GM19351 (cell line): ENCODE measurements at regions not wholly inside any gene's neighbourhood (a gene's known extent, or its start where the extent isn't known, plus 50 kb on each side); places are given as distances from the start of the nearest gene placed in this dataset.
"Not testable (repeated sequence)": the region's sequence is repeated elsewhere in the genome, so short reads cannot be mapped to it uniquely, and the experiment has no call there.

Source experiments
- ATAC-seq: cut with Tn5 transposase; IDR thresholded peaks from one replicate; pipeline ENCODE4 v1.9.1; 2021; ENCODE audit warnings: mild to moderate bottlenecking, moderate library complexity; ENCODE audit not compliant: unreplicated experiment

DNA sequence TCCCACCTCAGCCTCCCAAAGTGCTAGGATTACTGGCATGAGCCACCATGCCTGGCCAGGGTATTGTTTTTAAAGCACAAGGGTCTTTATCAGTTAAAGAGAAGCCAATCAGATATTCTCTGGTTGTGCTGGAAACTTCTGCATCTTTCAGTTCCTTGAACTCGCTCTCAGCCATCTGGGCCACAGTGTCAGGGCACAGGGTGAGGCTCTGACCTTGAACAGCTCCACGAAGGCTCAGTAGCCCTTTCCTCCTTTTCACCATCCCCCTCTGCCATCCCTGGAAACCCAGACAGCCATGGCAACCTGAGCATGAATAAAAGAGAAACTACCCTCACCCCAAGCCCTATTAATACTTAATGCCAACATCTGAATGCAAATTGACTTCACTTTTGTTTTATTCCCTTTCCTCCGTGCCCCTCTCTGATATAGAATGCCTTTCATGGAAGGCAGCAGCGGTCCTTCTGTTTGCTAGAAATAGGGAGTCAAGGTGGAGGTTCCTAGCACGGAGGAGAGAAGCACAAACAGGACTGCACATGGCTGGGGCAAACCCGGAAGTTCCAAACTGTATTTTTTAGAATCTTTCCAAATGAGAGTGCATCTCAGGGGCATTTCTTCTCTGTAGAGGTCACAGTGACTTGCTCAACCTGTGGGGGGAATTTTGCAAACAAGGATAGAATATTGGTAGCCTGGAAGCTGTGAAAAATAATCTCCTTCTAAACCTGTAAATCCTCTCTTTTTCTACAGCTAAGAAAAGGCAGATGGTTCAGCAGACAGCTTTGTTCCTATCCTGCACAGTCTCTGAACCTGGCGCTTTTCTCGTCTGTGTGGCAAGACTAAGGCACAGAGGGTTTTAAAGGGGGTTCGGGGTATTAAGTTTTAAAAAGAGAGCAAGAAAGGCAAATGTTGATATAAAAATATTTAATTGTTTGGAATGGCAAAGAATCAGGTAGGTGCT is 176.4 kb upstream of the RREB1 start:
- peak; percentile 54 for ATAC-seq

DNA sequence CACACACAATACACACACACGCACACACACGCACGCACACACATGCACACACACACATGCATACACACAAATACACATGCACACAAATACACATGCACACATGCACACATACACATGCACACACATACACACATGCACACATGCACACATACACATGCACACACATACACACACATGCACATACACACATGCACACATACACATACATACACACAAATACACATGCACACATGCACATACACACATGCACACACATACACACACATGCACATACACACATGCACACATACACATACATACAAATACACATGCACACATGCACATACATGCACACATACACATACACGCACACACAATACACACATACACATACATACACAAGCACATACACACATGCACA is 175.4 kb upstream of the RREB1 start:
- ATAC-seq, result no peak

DNA sequence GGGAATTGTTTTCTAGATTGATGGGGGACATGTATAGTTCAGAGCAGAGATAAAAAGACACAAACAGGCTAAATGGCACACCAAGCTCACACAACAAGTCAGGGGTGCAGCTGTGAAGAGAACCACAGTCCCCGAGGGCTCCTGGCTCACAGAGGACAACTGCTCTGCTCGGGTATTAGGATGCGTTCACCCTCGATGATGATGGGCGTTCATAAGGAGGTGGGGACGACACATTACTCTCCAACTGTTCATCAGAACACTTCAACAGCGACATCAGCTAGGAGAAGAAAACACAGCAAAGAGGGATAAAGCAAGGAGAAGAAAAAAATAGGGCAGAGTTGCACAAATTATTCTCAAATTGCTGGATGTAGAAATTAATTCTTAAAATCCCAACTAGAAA is 174.8 kb upstream of the RREB1 start:
- ATAC-seq, result no peak

DNA sequence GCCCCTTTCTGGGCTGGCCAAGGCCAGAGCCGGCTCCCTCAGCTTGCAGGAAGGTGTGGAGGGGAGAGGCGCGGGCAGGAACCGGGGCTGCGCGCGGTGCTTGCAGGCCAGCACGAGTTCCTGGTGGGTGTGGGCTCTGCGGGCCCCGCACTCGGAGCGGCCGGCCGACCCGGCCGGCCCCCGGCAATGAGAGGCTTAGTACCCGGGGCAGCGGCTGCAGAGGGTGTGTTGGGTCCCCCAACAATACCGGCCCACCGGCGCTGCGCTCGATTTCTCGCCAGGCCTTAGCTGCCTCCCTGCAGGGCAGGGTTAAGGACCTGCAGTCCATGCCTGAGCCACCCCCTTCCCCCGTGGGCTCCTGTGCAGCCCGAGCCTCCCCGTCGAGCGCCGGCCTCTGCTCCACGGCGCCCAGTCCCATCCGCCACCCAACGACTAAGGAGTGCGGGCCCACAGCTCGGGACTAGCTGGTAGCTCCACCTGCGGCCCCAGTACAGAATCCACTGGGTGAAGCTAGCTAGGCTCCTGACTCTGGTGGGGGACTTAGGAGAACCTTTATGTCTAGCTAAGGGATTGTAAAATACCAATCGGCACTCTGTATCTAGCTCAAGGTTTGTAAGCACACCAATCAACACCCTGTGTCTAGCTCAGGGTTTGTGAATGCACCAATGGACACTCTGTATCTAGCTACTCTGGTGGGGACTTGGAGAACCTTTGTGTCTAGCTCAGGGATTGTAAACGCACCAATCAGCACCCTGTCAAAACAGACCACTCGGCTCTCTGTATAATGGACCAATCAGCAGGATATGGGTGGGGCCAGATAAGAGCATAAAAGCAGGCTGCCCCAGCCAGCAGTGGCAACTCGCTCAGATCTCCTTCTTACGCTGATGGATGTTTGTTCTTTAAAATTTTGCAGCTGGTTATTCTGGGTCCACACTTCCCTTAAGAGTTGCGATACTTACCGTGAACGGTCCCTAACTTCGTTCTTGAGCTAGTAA is 167.4 kb upstream of the RREB1 start:
- no peak for ATAC-seq

DNA sequence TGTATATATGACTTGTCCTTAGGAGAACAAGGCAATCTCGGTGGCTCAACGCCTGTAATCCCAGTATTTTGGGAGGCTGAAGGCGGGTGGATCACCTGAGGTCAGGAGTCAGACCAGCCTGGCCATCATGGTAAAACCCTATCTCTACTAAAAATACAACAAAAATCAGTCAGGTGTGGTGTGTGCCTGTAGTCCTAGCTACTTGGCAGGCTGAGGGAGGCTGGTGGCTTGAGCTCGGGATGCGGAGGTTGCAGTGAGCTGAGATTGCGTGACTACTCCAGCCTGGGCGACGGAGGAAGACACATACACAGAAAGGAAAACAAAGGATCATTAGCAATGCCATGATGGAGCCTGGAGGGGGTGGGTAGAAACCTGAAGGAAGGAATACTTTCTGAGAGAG is 166.6 kb upstream of the RREB1 start:
- ATAC-seq, result no peak

DNA sequence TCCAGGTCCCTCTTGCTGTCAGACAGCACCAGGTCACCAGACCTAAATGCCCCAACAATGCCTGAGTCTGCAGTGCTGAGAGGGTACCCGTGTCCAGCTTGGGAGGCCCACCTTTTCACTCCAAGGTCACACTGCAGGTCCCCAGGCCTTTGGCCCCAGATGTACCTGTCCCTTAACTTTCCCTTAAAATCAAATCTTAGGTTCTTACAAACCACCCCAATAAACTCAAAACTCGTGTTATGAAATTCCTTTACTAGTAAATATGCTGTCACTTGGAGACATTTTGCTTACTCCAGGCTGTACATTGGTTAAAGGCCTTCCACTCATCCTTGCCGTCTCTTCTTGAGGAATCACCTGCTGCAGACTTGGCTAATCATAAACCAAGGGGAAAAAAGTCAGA is 165.7 kb upstream of the RREB1 start:
- ATAC-seq, result no peak

DNA sequence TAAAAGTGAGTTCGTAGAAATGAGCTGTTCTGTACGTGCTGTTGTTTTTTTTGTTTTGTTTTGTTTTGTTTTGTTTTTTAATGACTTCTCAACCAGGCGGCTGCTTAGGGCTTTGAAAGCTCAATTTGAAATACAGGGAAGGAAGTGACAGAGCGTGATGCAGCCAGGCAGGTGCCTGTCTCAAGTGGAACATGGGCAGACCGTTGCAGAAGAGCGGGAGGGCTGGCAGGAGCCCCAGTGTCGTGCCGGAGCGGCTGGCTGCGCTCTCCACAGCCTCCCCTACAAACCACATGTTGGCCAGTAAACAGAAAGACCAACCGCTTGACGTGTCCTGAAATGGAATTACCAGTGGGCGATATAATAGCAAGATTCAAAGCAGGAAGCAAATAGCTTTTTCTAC is 164.9 kb upstream of the RREB1 start:
- no peak for ATAC-seq

DNA sequence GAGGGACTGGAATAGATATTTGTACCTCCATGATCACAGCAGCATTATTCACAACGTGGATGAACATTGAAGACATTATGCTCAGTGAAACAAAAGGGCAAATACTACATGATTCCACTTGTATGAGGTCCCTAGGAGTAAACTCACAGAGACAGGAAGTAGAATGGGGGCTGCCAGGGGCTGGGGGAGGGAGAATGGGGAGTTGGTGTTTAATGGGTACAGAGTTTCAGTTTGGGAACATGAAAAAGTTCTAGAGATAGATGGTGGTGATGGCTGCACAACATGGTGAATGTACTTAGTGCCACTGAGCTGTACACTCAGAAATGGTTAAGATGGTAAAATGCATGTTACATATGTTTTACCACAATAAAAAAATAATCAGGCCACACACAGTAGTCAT is 164.3 kb upstream of the RREB1 start:
- ATAC-seq, result no peak

DNA sequence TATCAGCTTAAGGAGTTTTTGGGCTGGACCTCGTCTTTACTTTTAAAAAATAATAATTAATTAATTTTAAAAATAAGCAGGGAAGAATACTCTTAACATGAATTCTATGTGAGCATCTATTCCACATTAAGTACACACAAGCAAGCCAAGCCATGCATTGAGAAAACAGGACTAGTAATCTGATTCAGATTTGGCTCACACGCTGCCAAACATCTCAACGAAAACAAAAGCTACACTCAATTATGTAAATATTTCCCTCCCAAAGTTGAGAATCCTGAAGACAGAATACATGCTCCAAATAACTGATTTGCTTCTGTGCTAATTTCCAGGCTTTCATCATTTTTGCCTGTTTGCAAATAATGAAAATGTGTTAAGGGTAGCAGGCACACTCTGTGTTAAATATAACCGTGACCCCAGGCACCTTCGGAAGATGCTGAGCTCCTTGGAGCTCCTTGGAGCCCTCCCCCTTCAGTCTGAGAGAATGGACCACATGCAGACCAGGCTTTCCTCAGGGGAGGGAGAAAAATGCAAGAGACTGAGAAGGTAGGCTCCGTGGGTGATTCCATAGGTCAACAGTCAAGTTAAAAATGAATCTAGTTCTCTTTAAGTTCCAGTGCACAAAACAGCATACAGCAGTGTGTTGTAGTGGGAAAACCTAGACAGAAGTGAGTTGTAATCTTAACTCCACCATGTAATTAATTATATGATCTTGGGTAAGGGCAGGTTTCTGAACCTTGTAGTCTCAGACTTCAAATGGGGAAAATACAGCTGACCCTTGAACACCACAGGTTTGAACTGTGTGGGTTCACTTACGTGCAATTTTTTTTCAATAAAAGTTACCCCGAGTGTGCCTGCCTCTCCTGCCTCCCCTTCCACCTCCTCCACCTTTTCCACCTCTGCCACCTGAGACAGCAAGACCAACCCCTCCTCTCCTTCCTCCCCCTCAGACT is 161.3 kb upstream of the RREB1 start:
- no peak for ATAC-seq

DNA sequence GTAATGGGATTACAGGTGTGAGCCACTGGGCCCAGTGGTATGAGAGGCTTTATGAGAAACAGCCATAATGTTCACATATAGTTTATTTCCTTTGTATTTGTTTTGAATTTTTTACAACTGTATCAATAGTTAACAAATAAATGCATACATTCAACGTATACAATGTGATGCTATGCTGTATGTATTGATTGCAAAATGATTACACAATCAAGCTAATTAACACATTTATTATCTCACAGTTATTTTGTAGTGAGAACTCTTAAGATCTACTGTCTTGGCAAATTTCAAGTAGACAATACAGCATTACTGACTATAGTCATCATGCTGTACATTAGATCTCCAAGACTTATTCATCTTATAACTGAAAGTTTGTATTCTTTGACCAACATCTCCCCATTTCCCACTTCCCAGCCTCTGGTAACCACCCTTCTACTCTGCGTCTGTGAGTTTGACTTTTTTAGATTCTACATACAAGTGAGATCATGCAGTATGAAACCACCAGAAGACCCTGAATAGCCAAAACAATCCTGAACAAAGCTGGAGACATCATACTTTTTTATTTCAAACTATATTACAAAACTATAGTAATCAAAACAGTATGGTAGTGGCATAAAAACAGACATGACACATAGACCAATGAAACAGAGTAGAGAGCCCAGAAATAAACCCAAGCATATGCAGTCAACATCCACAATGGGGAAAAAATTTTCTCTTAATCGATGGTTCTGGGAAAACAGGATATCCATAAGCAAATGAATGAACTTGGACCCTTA is 157.2 kb upstream of the RREB1 start:
- ATAC-seq, result no peak

DNA sequence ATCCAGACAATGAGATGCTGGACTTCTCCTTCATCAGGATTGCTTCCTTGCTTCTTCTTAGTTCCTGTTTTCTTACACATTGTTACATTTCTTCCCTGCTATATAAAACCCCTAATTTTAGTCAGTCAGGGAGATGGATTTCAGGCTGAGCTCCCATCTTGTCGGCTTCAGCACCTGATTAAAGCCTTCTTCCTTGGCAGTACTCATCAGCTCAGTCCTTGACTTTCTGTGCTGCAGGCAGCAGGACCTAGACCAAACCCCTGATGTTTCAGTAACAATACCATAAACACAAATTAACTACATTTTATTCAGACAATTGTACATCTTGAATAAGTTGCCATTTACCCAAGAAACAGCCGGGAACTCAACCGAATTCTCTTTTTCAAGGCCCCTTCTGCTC is 156.4 kb upstream of the RREB1 start:
- no peak for ATAC-seq

DNA sequence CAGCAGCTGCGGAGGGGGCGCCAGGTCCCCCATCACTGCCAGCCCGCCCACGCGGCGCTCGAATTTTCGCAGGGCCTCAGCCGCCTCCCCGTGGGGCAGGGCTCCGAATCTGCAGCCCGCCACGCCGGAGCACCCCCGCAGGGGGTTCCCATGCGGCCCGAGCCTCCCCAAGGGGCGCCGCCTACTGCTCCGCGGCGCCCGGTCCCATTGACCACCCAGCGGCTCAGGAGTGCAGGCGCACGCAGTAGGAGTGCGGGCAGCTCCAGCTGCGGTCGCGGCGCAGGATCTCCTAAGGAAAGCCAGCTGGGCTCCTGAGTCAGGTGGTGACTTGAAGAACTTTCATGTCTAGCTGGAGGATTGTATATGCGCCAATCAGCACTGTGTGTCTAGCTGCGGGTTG is 155.3 kb upstream of the RREB1 start:
- no peak for ATAC-seq

DNA sequence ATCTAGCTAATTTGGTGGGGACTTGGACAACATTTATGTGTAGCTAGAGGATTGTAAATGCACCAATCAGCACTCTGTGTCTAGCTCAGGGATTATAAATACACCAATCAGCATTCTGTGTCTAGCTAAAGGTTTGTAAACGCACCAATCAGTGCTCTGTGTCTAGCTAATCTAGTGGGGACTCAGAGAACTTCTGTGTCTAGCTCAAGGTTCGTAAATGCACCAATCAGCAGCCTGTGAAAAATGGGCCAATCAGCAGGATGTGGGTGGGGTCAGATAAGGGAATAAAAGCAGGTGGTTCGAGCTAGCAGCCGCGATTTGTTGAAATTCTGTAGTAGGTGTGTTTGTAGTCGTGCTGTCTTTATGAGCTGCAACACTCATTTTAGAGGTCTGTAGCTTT is 154.8 kb upstream of the RREB1 start:
- ATAC-seq, result not testable (repeated sequence)

DNA sequence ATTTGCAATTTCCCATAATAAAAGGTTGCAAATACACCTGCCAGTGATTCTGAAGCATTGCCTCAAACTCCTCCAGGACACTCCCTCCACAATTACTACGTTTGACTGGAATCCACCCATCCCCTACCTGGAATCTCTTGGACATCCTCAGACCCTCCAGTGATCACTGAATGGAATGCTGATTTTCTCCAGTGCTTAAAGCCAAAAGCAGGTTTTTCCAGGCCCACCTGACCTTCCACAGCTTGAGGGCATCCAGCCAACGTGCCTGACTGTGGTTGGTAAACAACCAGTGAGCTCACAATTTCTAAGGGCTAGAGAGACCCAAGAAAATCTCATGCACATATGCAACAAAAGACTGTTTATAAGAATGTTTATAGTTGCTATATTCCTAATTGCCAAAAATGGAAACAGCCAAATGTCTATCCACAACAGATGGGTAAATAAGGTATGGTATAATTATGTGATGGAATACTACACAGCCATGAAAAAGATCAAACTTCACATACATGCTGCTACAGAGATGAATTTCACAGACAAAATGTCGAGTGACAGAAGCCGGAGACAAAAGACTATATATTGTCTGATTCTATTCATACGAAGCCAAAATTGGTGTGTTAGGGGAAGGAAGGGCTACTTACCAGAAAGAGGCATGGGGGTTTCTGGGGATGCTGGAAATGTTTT is 147.1 kb upstream of the RREB1 start:
- ATAC-seq, result no peak

DNA sequence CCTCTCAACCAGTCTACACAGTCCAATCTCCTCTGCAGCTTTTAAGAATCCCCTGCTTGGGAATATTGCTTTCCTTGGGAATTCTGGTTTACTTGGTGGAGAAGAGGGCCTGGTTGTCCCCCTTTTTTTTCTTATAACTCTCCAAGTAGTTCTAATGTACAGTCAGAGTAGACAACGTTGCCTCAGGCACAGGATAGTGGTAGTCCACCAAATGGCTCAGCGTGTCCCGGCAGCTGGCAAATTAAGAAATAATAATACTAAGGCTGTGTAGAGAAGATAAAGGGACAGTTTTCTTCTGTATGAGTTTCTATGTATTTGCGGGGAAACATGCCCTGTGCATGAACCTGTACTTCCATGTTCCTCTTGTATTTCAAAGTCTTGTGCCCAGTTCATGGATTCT is 145.7 kb upstream of the RREB1 start:
- no peak for ATAC-seq

DNA sequence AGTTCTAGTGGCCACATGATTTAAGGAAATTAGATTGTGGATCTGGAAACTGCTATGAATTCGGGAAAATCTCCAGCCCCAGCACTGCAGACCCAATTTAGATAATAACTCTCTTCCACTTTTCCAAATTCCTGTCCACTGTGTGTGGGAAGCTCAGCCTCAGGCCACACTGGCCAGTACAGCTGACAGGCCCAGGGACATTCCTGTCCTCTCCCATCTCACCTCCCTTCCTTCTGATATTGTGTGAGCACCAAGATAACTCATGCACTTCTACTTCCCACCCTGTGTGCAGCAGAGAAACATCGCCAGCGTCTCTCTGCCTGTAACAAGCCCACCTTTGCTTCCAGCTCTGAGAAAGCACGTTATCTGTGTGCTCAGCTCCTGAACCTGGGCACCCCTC is 145.1 kb upstream of the RREB1 start:
- no peak for ATAC-seq

DNA sequence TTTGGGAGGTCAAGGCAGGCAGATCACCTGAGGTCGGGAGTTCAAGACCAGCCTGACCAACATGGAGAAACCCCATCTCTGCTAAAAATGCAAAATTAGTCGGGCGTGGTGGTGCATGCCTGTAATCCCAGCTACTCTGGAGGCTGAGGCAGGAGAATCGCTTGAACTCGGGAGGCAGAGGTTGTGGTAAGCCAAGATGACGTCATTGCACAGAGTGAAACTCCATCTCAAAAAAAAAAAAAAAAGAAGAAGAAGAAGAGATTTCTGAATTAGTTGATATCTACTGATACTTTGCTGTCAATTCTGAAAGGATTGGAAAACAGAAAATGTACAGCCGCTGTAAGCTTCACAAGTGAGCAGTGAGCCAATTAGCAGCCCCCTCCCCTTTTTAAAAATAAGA is 144.4 kb upstream of the RREB1 start:
- ATAC-seq, result not testable (repeated sequence)

DNA sequence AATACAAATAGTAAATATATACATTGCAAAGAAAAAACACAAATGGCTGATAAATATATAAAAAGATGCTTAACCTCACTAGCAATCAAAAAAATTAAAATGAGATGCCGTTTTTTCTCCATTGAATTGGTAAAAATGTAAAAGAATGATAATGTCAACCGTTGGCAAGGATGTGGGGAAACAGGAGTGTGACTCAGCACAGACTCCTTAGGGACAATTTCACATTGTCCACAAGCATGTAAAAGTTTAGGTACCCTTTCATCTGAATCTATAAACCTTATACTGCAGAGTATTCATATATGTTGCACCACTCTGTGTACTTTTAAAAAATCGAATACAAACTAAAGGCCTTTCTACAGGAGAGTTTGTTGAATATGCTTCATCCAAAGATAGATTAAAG is 143.1 kb upstream of the RREB1 start:
- ATAC-seq, result no peak

DNA sequence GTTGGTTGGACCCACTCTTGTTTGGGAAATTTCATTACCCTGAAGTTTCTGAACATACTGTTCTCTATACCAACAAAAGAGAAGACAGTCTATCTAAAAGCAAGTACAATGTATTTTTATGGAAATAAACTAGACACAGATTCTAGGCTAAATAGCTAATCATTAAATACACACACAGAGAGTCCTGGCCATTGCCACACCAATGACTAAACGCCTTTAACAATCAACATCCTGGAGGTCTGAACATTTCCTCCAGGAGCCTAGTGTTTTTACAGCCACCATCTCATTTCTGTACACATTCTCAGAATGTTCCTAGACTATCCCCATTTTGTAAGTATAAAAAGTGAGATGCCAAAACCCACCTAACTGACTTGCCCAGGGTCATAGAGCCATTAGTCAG is 141.6 kb upstream of the RREB1 start:
- ATAC-seq, result no peak
